Naive B cell (primary cell): ENCODE measurements at regions not wholly inside any gene's neighbourhood (a gene's known extent, or its start where the extent isn't known, plus 50 kb on each side); places are given as distances from the start of the nearest gene placed in this dataset.
"Not testable (repeated sequence)": the region's sequence is repeated elsewhere in the genome, so short reads cannot be mapped to it uniquely, and the experiment has no call there.

Experiments
- ATAC-seq, 2 donors: fragments of 150-1000 bp; cut with Tn5 transposase; 2 replicates each; pipeline ENCODE4 v1.10.0; 2021; ENCODE audit warnings: low read depth in 2 of 2, mild to moderate bottlenecking in 2 of 2, moderate library complexity in 2 of 2
- DNase-seq: peaks from one replicate; pipeline ENCODE4 v3.0.0; 2022
- H3K27ac Mint-ChIP-seq, 6 donors: one replicate each; pipeline ENCODE4 v1.8.0; 2020 to 2022; ENCODE audit warnings: mild to moderate bottlenecking in 6 of 6, mixed read lengths in 6 of 6, moderate library complexity in 5 of 6, inconsistent platforms in 2 of 6
- H3K27me3 Mint-ChIP-seq, 3 donors: one replicate each; pipeline ENCODE4 v1.8.0; 2021 to 2022; ENCODE audit warnings: mixed read lengths in 3 of 3, mild to moderate bottlenecking in 1 of 3
- H3K36me3 Mint-ChIP-seq, 2 donors: one replicate each; pipeline ENCODE4 v1.8.0; 2020 to 2022; ENCODE audit warnings: mixed read lengths in 2 of 2, inconsistent platforms in 1 of 2, mild to moderate bottlenecking in 1 of 2
- H3K4me1 Mint-ChIP-seq, 3 donors: one replicate each; pipeline ENCODE4 v1.8.0; 2020 to 2022; ENCODE audit warnings: mixed read lengths in 3 of 3, inconsistent platforms in 1 of 3, mild to moderate bottlenecking in 1 of 3, moderate library complexity in 1 of 3
- H3K4me3 Mint-ChIP-seq, 8 donors: one replicate each; pipeline ENCODE4 v1.8.0; 2020 to 2022; ENCODE audit warnings: mild to moderate bottlenecking in 8 of 8, mixed read lengths in 8 of 8, moderate library complexity in 8 of 8, inconsistent platforms in 2 of 8
- H3K9me3 Mint-ChIP-seq, 7 donors: one replicate each; pipeline ENCODE4 v1.8.0; 2020 to 2022; ENCODE audit warnings: mixed read lengths in 7 of 7, mild to moderate bottlenecking in 5 of 7, inconsistent platforms in 2 of 7, moderate library complexity in 1 of 7

GRCh38 chr2:15693926-15694588 is 102.4 kb downstream of the DDX1 start:
- Mint-ChIP-seq H3K9me3 (peaks cover 0 to 5% (median 0%) of the 10 kb centered on the region in 7 donors), H3K27me3 (peaks cover 3 to 7% (median 5%) of the 10 kb centered on the region in 3 donors), H3K36me3 (no peaks in the 10 kb centered on the region), H3K27ac (no peak overlapping the region), H3K4me1 (no peaks in the 10 kb centered on the region), H3K4me3 (no peak overlapping the region)
- ATAC-seq = no peak
- DNase-seq = no peak

DNA sequence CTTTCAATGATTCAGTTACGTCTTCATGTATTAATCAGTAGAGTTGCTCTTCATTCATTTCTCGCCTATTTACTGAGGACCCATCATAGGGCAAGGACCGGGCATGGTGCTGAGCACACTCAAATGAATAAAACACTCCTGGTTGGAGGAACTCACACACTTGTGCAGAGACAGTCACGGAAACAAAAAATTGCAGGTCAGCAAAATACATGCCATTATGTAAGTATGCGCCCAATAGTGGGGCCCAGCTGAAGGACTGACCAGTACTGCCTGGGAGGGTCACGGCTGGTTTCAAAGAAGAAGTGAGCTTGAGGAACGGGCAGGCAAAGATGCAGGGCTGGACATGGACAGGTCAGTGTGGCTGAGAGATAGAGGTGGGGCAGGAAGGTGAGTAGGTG is 102.9 kb downstream of the DDX1 start:
- Mint-ChIP-seq H3K4me1 (no peaks in the 10 kb centered on the region), H3K4me3 (no peak overlapping the region), H3K36me3 (no peaks in the 10 kb centered on the region), H3K9me3 (peaks cover 0 to 5% (median 0%) of the 10 kb centered on the region in 7 donors), H3K27me3 (peaks cover 3 to 4% (median 3%) of the 10 kb centered on the region in 3 donors), H3K27ac (no peak overlapping the region)
- ATAC-seq (no peak), DNase-seq (no peak)

DNA sequence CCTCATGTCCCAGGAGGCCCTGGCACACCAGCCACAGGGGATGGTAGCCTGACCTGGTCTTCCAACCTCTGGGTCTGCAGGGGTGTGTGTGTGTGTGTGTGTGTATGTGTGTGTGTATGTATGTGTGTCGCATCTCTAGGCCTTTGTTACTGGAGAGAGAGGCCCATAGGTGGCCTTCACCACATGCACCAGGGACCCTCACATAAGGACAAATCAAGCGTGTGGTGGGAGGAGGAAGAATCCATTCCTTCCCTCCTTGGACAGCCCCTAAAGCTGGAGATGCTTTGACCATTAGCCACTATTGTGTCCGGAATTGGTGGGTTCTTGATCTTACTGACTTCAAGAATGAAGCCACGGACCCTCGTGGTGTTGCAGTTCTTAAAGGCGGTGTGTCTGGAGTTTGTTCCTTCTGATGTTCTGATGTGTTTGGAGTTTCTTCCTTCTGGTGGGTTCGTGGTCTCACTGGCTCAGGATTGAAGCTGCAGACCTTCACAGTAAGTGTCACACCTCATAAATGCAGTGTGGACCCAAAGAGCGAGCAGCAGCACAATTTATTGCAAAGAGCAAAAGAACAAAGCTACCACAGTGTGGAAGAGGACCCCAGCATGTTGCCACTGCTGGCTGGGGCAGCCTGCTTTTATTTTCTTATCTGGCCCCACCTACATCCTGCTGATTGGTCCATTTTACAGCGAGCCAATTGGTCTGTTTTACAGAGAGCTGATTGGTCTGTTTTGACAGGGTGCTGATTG is 104.1 kb downstream of the DDX1 start:
- DNase-seq = no peak
- no peaks in the 10 kb centered on the region for H3K36me3 Mint-ChIP-seq
- H3K4me3 Mint-ChIP-seq = no peak overlapping the region
- H3K27ac Mint-ChIP-seq = no peak overlapping the region
- H3K4me1 Mint-ChIP-seq = no peaks in the 10 kb centered on the region
- H3K9me3 Mint-ChIP-seq = peaks cover 0 to 5% (median 0%) of the 10 kb centered on the region in 7 donors
- no peak for ATAC-seq
- peaks cover 0 to 3% (median 0%) of the 10 kb centered on the region in 3 donors for H3K27me3 Mint-ChIP-seq

DNA sequence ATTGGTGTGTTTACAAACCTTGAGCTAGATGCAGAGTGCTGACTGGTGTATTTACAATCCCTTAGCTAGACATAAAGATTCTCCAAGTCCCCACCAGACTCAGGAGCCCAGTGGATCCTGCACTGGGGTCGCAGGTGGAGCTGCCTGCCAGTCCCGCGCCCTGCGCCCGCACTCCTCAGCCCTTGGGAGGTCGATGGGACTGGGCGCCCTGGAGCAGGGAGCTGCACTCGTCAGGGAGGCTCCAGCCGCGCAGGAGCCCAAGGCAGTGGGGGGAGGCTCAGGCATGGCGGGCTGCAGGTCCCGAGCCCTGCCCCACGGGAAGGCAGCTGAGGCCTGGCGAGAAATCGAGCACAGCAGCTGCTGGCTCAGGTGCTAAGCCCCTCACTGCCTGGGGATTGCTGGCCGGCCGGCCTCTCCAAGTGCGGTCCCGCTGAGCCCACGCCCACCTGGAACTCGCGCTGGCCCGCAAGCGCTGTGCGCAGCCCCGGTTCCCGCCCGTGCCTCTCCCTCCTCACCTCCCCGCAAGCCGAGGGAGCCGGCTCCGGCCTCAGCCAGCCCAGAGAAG is 105.0 kb downstream of the DDX1 start:
- H3K27ac Mint-ChIP-seq, ATAC-seq, H3K36me3 Mint-ChIP-seq, H3K27me3 Mint-ChIP-seq, DNase-seq, H3K9me3 Mint-ChIP-seq, H3K4me3 Mint-ChIP-seq, H3K4me1 Mint-ChIP-seq: not testable (repeated sequence)

DNA sequence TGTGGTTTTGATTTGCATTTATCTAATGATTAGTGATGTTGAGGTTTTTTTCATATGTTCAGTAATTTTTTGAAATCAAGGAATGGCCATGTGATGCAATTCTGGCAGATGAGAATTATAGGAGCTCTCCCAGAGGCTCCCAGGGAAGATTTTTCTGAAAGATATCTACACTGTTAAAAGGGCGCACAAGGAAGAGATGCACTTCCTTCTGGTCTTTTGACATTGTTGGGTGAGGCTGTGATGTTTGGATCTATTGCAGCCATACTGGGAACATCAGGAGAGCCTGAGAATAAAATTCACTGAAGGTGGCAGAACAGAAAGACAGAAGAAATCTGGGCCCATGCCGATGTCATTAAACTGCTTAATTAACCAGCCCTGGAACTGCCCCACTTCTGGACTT is 108.5 kb downstream of the DDX1 start:
- Mint-ChIP-seq H3K9me3 (peaks cover 0 to 5% (median 0%) of the 10 kb centered on the region in 7 donors), H3K36me3 (no peaks in the 10 kb centered on the region), H3K27me3 (peaks cover 0 to 13% (median 0%) of the 10 kb centered on the region in 3 donors)

GRCh38 chr2:15700599-15701340 is 109.1 kb downstream of the DDX1 start:
- ATAC-seq (no peak), DNase-seq (no peak)
- Mint-ChIP-seq H3K27ac (no peak overlapping the region), H3K9me3 (peaks cover 0 to 5% (median 0%) of the 10 kb centered on the region in 7 donors), H3K27me3 (peaks cover 0 to 13% (median 0%) of the 10 kb centered on the region in 3 donors), H3K4me3 (no peak overlapping the region), H3K36me3 (no peaks in the 10 kb centered on the region), H3K4me1 (no peaks in the 10 kb centered on the region)

More for the DNA sequence above, 108.5 kb downstream of the DDX1 start:
- DNase-seq (no peak), ATAC-seq (no peak)
- Mint-ChIP-seq H3K27ac (no peak overlapping the region), H3K4me1 (no peaks in the 10 kb centered on the region), H3K4me3 (no peak overlapping the region)

GRCh38 chr2:15701341-15701907 is 109.8 kb downstream of the DDX1 start:
- peaks cover 0 to 20% (median 0%) of the 10 kb centered on the region in 3 donors for H3K27me3 Mint-ChIP-seq
- H3K36me3 Mint-ChIP-seq = no peaks in the 10 kb centered on the region
- DNase-seq = no peak
- no peaks in the 10 kb centered on the region for H3K4me1 Mint-ChIP-seq
- H3K9me3 Mint-ChIP-seq = peaks cover 0 to 5% (median 0%) of the 10 kb centered on the region in 7 donors
- no peak overlapping the region for H3K4me3 Mint-ChIP-seq
- no peak for ATAC-seq
- no peak overlapping the region for H3K27ac Mint-ChIP-seq

- Mint-ChIP-seq H3K27ac (no peak overlapping the region), H3K9me3 (peaks cover 0 to 5% (median 0%) of the 10 kb centered on the region in 7 donors), H3K4me1 (no peaks in the 10 kb centered on the region), H3K27me3 (peaks cover 0 to 20% (median 0%) of the 10 kb centered on the region in 3 donors), H3K36me3 (no peaks in the 10 kb centered on the region), H3K4me3 (peak overlapping the region in 1 of 8 donors; percentile 30)
- no peak for DNase-seq
- no peak for ATAC-seq
Observed at GRCh38 chr2:15701991-15702390, 110.3 kb downstream of the DDX1 start.

GRCh38 chr2:15702452-15702851 is 110.8 kb downstream of the DDX1 start:
- H3K27me3 Mint-ChIP-seq = peaks cover 0 to 20% (median 0%) of the 10 kb centered on the region in 3 donors
- no peak overlapping the region for H3K27ac Mint-ChIP-seq
- DNase-seq (no peak), ATAC-seq (no peak)
- peaks cover 0 to 5% (median 0%) of the 10 kb centered on the region in 7 donors for H3K9me3 Mint-ChIP-seq
- no peak overlapping the region for H3K4me3 Mint-ChIP-seq
- H3K36me3 Mint-ChIP-seq = no peaks in the 10 kb centered on the region
- H3K4me1 Mint-ChIP-seq = no peaks in the 10 kb centered on the region

DNA sequence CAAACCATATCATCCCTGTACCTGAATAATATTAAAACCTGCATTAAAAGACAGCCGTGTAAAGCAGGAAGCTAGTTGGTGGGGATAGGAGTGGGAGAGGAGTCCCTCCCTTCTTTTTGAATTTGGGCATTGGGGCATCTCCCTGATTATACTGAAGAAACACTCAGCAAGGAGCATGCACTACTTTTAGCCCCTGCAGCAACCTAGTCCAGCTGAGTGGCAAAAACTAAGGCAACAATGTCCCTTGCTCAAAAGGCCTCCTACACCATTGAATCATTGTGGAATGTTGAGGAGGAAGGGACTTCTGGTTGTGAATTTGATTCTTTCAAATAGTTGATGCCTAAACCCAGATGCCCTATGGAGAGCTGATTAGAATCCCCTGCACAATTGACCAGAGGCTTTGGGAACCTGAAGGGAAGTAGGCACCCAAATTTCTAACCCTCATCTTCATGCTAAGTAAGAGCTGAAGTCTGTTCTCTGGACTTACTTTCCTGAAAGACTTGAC is 111.7 kb downstream of the DDX1 start:
- no peak for ATAC-seq
- Mint-ChIP-seq H3K36me3 (no peaks in the 10 kb centered on the region), H3K27ac (no peak overlapping the region), H3K9me3 (peaks cover 0 to 4% (median 0%) of the 10 kb centered on the region in 7 donors), H3K4me3 (no peak overlapping the region), H3K4me1 (no peaks in the 10 kb centered on the region), H3K27me3 (peaks cover 0 to 20% (median 4%) of the 10 kb centered on the region in 3 donors)
- DNase-seq = no peak

- no peak overlapping the region for H3K4me3 Mint-ChIP-seq
- no peak for DNase-seq
- no peaks in the 10 kb centered on the region for H3K4me1 Mint-ChIP-seq
- peaks cover 0 to 4% (median 0%) of the 10 kb centered on the region in 7 donors for H3K9me3 Mint-ChIP-seq
- peaks cover 0 to 20% (median 4%) of the 10 kb centered on the region in 3 donors for H3K27me3 Mint-ChIP-seq
- H3K27ac Mint-ChIP-seq = no peak overlapping the region
- H3K36me3 Mint-ChIP-seq = no peaks in the 10 kb centered on the region
- ATAC-seq = no peak
Observed at GRCh38 chr2:15704086-15704787, 112.6 kb downstream of the DDX1 start.

- Mint-ChIP-seq H3K4me1 (no peaks in the 10 kb centered on the region), H3K36me3 (no peaks in the 10 kb centered on the region), H3K9me3 (peaks cover 0 to 1% (median 0%) of the 10 kb centered on the region in 7 donors), H3K27ac (no peak overlapping the region), H3K4me3 (no peak overlapping the region), H3K27me3 (peaks cover 4 to 20% (median 4%) of the 10 kb centered on the region in 3 donors)
- DNase-seq (no peak), ATAC-seq (no peak)
Observed at GRCh38 chr2:15704788-15705115, 113.1 kb downstream of the DDX1 start.
